GM19023 (cell line): ENCODE measurements at regions not wholly inside any gene's neighbourhood (a gene's known extent, or its start where the extent isn't known, plus 50 kb on each side); places are given as distances from the start of the nearest gene placed in this dataset.

ENCODE experiments used
- ATAC-seq: cut with Tn5 transposase; IDR thresholded peaks from one replicate; pipeline ENCODE4 v1.9.1; 2021; ENCODE audit warnings: mild to moderate bottlenecking, moderate library complexity; ENCODE audit not compliant: unreplicated experiment

- ATAC-seq: no peak
Observed at GRCh38 chr1:55703726-55704363, 488.7 kb upstream of the USP24 start.

- ATAC-seq: no peak
Observed at GRCh38 chr1:55702064-55702463, 486.9 kb upstream of the USP24 start.

- ATAC-seq: no peak
Observed at GRCh38 chr1:55700359-55701130, 485.4 kb upstream of the USP24 start.

- no peak for ATAC-seq
Observed at GRCh38 chr1:55699228-55699627, 484.1 kb upstream of the USP24 start.

GRCh38 chr1:55697997-55698535 lies 482.9 kb upstream of the USP24 start:
- ATAC-seq: no peak

- ATAC-seq: no peak
Observed at GRCh38 chr1:55696891-55697290, 481.7 kb upstream of the USP24 start.

- ATAC-seq: no peak
Observed at GRCh38 chr1:55696181-55696754, 481.1 kb upstream of the USP24 start.

- ATAC-seq: no peak
Observed at GRCh38 chr1:55695552-55695951, 480.4 kb upstream of the USP24 start.

- no peak for ATAC-seq
Observed at GRCh38 chr1:55695151-55695550, 480.0 kb upstream of the USP24 start.

GRCh38 chr1:55694310-55694801 lies 479.2 kb upstream of the USP24 start:
- no peak for ATAC-seq

GRCh38 chr1:55692726-55693125 lies 477.6 kb upstream of the USP24 start:
- ATAC-seq: no peak

GRCh38 chr1:55690366-55690765 lies 475.2 kb upstream of the USP24 start:
- no peak for ATAC-seq

GRCh38 chr1:55689800-55690199 lies 474.6 kb upstream of the USP24 start:
- ATAC-seq: no peak

GRCh38 chr1:55685560-55685959 lies 470.4 kb upstream of the USP24 start:
- ATAC-seq: no peak

GRCh38 chr1:55684131-55684650 lies 469.0 kb upstream of the USP24 start:
- ATAC-seq: no peak

- ATAC-seq: no peak
Observed at GRCh38 chr1:55682198-55682597, 467.0 kb upstream of the USP24 start.

- ATAC-seq: no peak
Observed at GRCh38 chr1:55679971-55680370, 464.8 kb upstream of the USP24 start.

GRCh38 chr1:55673416-55673815 lies 458.3 kb upstream of the USP24 start:
- ATAC-seq: no peak

GRCh38 chr1:55670331-55671082 lies 455.3 kb upstream of the USP24 start:
- ATAC-seq: no peak

GRCh38 chr1:55669293-55669692 lies 454.1 kb upstream of the USP24 start:
- no peak for ATAC-seq

GRCh38 chr1:55662875-55663274 lies 447.7 kb upstream of the USP24 start:
- ATAC-seq: no peak
